GM23248 (cell line): ENCODE measurements at regions not wholly inside any gene's neighbourhood (a gene's known extent, or its start where the extent isn't known, plus 50 kb on each side); places are given as distances from the start of the nearest gene placed in this dataset.

ENCODE experiments used
- DNase-seq: peaks from one replicate; pipeline ENCODE4 v3.0.0-alpha.2; 2015
- H2AFZ ChIP-seq: fragments of 200-600 bp; sonication (generic); 2 replicates; pipeline ENCODE4 v1.6.1; 2016; ENCODE audit warnings: antibody characterized with exemption
- H3F3A ChIP-seq: fragments of 200-600 bp; sonication (generic); 2 replicates; pipeline ENCODE4 v1.6.1; 2016; ENCODE audit warnings: mild to moderate bottlenecking, antibody characterized with exemption, mixed run types; ENCODE audit not compliant: insufficient read depth
- H3K27ac ChIP-seq: fragments of 200-600 bp; sonication (generic); 2 replicates; pipeline ENCODE4 v1.5.1; 2016; ENCODE audit warnings: mild to moderate bottlenecking
- H3K27me3 ChIP-seq: fragments of 200-600 bp; sonication (generic); replicated peaks from 2 replicates; pipeline ENCODE4 v1.6.1; 2016; ENCODE audit warnings: mild to moderate bottlenecking; ENCODE audit not compliant: insufficient read depth
- H3K36me3 ChIP-seq: fragments of 200-600 bp; sonication (generic); 2 replicates; pipeline ENCODE4 v1.6.1; 2016; ENCODE audit warnings: low read depth, mild to moderate bottlenecking
- H3K4me1 ChIP-seq: fragments of 200-600 bp; sonication (generic); 2 replicates; pipeline ENCODE4 v1.6.1; 2016; ENCODE audit warnings: mild to moderate bottlenecking; ENCODE audit not compliant: insufficient read depth
- H3K4me2 ChIP-seq: fragments of 200-600 bp; sonication (generic); one replicate; pipeline ENCODE4 v1.6.1; 2016; ENCODE audit warnings: mild to moderate bottlenecking; ENCODE audit not compliant: unreplicated experiment
- H3K4me3 ChIP-seq: fragments of 200-600 bp; sonication (generic); 2 replicates; pipeline ENCODE4 v1.5.1; 2016; ENCODE audit warnings: mild to moderate bottlenecking
- H3K79me2 ChIP-seq: fragments of 200-600 bp; sonication (generic); 2 replicates; pipeline ENCODE4 v1.6.1; 2016; ENCODE audit warnings: mild to moderate bottlenecking; ENCODE audit not compliant: insufficient read depth
- H3K9ac ChIP-seq: fragments of 200-600 bp; sonication (generic); 2 replicates; pipeline ENCODE4 v1.6.1; 2016; ENCODE audit warnings: mild to moderate bottlenecking
- H3K9me2 ChIP-seq: fragments of 200-600 bp; sonication (generic); 2 replicates; pipeline ENCODE4 v1.6.1; 2016; ENCODE audit warnings: mixed run types, mild to moderate bottlenecking, moderate library complexity; ENCODE audit not compliant: insufficient read depth
- H3K9me3 ChIP-seq: fragments of 200-600 bp; sonication (generic); one replicate; pipeline ENCODE4 v1.6.1; 2017; ENCODE audit warnings: low read depth
- H4K20me1 ChIP-seq: fragments of 200-600 bp; sonication (generic); 2 replicates; pipeline ENCODE4 v1.6.0; 2016; ENCODE audit not compliant: insufficient read depth
- EZH2 ChIP-seq: fragments of 200-600 bp; sonication (generic); IDR thresholded peaks from 2 replicates; pipeline ENCODE4 v1.6.1; 2018; ENCODE audit warnings: antibody characterized with exemption, mild to moderate bottlenecking; ENCODE audit not compliant: insufficient read depth, poor library complexity, severe bottlenecking
- EZH2phosphoT487 ChIP-seq: fragments of 200-600 bp; sonication (generic); IDR thresholded peaks from 2 replicates; pipeline ENCODE4 v1.6.1; 2018; ENCODE audit warnings: antibody characterized with exemption, moderate library complexity, mild to moderate bottlenecking, low read depth; ENCODE audit not compliant: insufficient read depth
- WGBS, 2 experiments: methylation state at CpG; one replicate each; pipeline ENCODE4 v1.1.6; 2015 to 2017; ENCODE audit warnings: low lambda C conversion rate in 2 of 2, low coverage in 1 of 2; ENCODE audit errors: missing lambda C conversion rate in 2 of 2; 5-methylcytosine and 5-hydroxymethylcytosine counted together
- in situ Hi-C: fragments of 300-500 bp; cut with MboI; formaldehyde crosslinking; loops from 2 replicates; pipeline ENCODE4 v1.15.0; 2020

- Histone ChIP-seq H3K9me2 (no peaks in the 10 kb centered on the region), H3K4me1 (peaks cover 12% of the 10 kb centered on the region), H3K79me2 (no peaks in the 10 kb centered on the region), H4K20me1 (no peaks in the 10 kb centered on the region), H3K9ac (no peak overlapping the region), H3K27ac (no peak overlapping the region), H3K9me3 (no peaks in the 10 kb centered on the region), H3K27me3 (0 out of 2 replicates have a peak, but pooled peaks cover 14% of the 10 kb centered on the region), H3K4me3 (no peak overlapping the region), H3K36me3 (no peaks in the 10 kb centered on the region), H2AFZ (no peak overlapping the region), H3F3A (no peaks in the 10 kb centered on the region; the same call in 1 of the 2 replicates), H3K4me2 (no peak overlapping the region)
- TF ChIP-seq EZH2 (no peak), EZH2phosphoT487 (no peak)
- WGBS, 2 experiments: 5 to 10% methylated on average over 16 of the region's 16 CpGs
- peak; percentile 40 for DNase-seq
- in situ Hi-C loops: no loop called here
Observed at GRCh38 chr2:236988690-236989624, 96.7 kb upstream of the COPS8 start.

GRCh38 chr2:236990552-236990951 is 95.1 kb upstream of the COPS8 start:
- no peak for DNase-seq
- Histone ChIP-seq H3K27ac (no peak overlapping the region), H3K9me3 (no peaks in the 10 kb centered on the region), H3K79me2 (no peaks in the 10 kb centered on the region), H3K36me3 (no peaks in the 10 kb centered on the region), H3K9me2 (no peaks in the 10 kb centered on the region), H3K4me3 (no peak overlapping the region), H3K4me2 (no peak overlapping the region), H2AFZ (no peak overlapping the region), H3F3A (no peaks in the 10 kb centered on the region; the same call in 1 of the 2 replicates), H3K27me3 (0 out of 2 replicates have a peak, but pooled peaks cover 14% of the 10 kb centered on the region), H4K20me1 (no peaks in the 10 kb centered on the region), H3K4me1 (peaks cover 12% of the 10 kb centered on the region), H3K9ac (no peak overlapping the region)
- no peak for TF ChIP-seq EZH2
- no peak for TF ChIP-seq EZH2phosphoT487
- 51 to 54% methylated on average over 2 of the region's 2 CpGs for WGBS, 2 experiments
- in situ Hi-C loops: no loop called here

- Histone ChIP-seq H3K9ac (no peak overlapping the region), H2AFZ (no peak overlapping the region), H3K36me3 (no peaks in the 10 kb centered on the region), H4K20me1 (no peaks in the 10 kb centered on the region), H3K27me3 (peaks cover 19% of the 10 kb centered on the region; the same call in 1 of the 2 replicates), H3K79me2 (no peaks in the 10 kb centered on the region), H3K27ac (no peak overlapping the region), H3K4me2 (no peak overlapping the region), H3K9me3 (no peaks in the 10 kb centered on the region), H3K4me1 (peaks cover 12% of the 10 kb centered on the region), H3F3A (no peaks in the 10 kb centered on the region; the same call in 1 of the 2 replicates), H3K4me3 (no peak overlapping the region), H3K9me2 (no peaks in the 10 kb centered on the region)
- 89 to 95% methylated on average over 1 of the region's 1 CpG for WGBS, 2 experiments
- DNase-seq: no peak
- in situ Hi-C loops: no loop called here
- TF ChIP-seq EZH2phosphoT487 (no peak), EZH2 (no peak)
Observed at GRCh38 chr2:236991874-236992273, 93.8 kb upstream of the COPS8 start.

- Histone ChIP-seq H3K4me3 (no peak overlapping the region), H2AFZ (no peak overlapping the region), H3K4me2 (no peak overlapping the region), H3K4me1 (peaks cover 21% of the 10 kb centered on the region), H3K9me3 (no peaks in the 10 kb centered on the region), H3K79me2 (no peaks in the 10 kb centered on the region), H3K36me3 (no peaks in the 10 kb centered on the region), H3K9ac (no peak overlapping the region), H3K27ac (no peak overlapping the region), H3K27me3 (peaks cover 19% of the 10 kb centered on the region; the same call in 1 of the 2 replicates), H3F3A (no peaks in the 10 kb centered on the region; the same call in 1 of the 2 replicates), H4K20me1 (no peaks in the 10 kb centered on the region), H3K9me2 (no peaks in the 10 kb centered on the region)
- DNase-seq: no peak
- TF ChIP-seq EZH2: no peak
- no peak for TF ChIP-seq EZH2phosphoT487
- in situ Hi-C loops: no loop called here
- 84% methylated on average over 2 of the region's 2 CpGs for WGBS, 2 experiments
Observed at GRCh38 chr2:236993286-236993685, 92.4 kb upstream of the COPS8 start.
